GM19328 (cell line): ENCODE measurements at regions not wholly inside any gene's neighbourhood (a gene's known extent, or its start where the extent isn't known, plus 50 kb on each side); places are given as distances from the start of the nearest gene placed in this dataset.
"Not testable (repeated sequence)": the region's sequence is repeated elsewhere in the genome, so short reads cannot be mapped to it uniquely, and the experiment has no call there.

Source experiments
- ATAC-seq: cut with Tn5 transposase; IDR thresholded peaks from one replicate; pipeline ENCODE4 v1.9.1; 2021; ENCODE audit warnings: mild to moderate bottlenecking, moderate library complexity; ENCODE audit not compliant: unreplicated experiment

- not testable (repeated sequence) for ATAC-seq
These were observed 52.5 kb downstream of the KIAA0408 start for GRCh38 chr6:127406722-127407121.

GRCh38 chr6:127406122-127406521, 53.1 kb downstream of the KIAA0408 start:
- no peak for ATAC-seq

- no peak for ATAC-seq
These were observed 54.5 kb downstream of the KIAA0408 start for GRCh38 chr6:127404594-127405178.

GRCh38 chr6:127404133-127404532, 55.1 kb downstream of the KIAA0408 start:
- ATAC-seq: peak; percentile 83

- ATAC-seq: peak; percentile 63
These were observed 55.6 kb downstream of the KIAA0408 start for GRCh38 chr6:127403636-127404035.

- no peak for ATAC-seq
These were observed 56.1 kb downstream of the KIAA0408 start for GRCh38 chr6:127402890-127403617.

GRCh38 chr6:127397729-127398630, 54.6 kb upstream of the ECHDC1 start:
- ATAC-seq: no peak

GRCh38 chr6:127397171-127397597, 53.8 kb upstream of the ECHDC1 start:
- not testable (repeated sequence) for ATAC-seq
